Colonic mucosa (tissue), 4 donors: ENCODE measurements at regions not wholly inside any gene's neighbourhood (a gene's known extent, or its start where the extent isn't known, plus 50 kb on each side); places are given as distances from the start of the nearest gene placed in this dataset.

ENCODE experiments used
- DNase-seq: peaks from one replicate; pipeline ENCODE4 v3.0.0-alpha.2; 2020
- H3K27ac ChIP-seq: fragments of 200-600 bp; one replicate; pipeline ENCODE4 v1.8.0; 2021
- H3K27me3 ChIP-seq: fragments of 200-600 bp; one replicate; pipeline ENCODE4 v1.8.0; 2021
- H3K36me3 ChIP-seq: fragments of 200-600 bp; one replicate; pipeline ENCODE4 v1.8.0; 2021
- H3K4me1 ChIP-seq: fragments of 200-600 bp; one replicate; pipeline ENCODE4 v1.8.0; 2021; ENCODE audit warnings: mild to moderate bottlenecking
- H3K4me3 ChIP-seq: fragments of 200-600 bp; one replicate; pipeline ENCODE4 v1.8.0; 2021
- H3K9ac ChIP-seq, 2 donors: one replicate each; pipeline ENCODE4 v1.7.0; 2013; ENCODE audit warnings: control low read depth in 2 of 2, low read depth in 2 of 2, low read length in 2 of 2
- H3K9me3 ChIP-seq: fragments of 200-600 bp; one replicate; pipeline ENCODE4 v1.8.0; 2021
- CTCF ChIP-seq: fragments of 200-600 bp; IDR thresholded peaks from one replicate; pipeline ENCODE4 v1.8.0; 2022; ENCODE audit warnings: antibody characterized with exemption, mild to moderate bottlenecking
- intact Hi-C: fragments of 100-400 bp; cut with DNase I; formaldehyde crosslinking; loops from one replicate; pipeline ENCODE4 v1.14.1; 2022
- donor health status: healthy.
- donor health status: DM: no; HTN: no; CAD: no.
- donor health status: DM: no; HTN: no; CAD: no.

- DNase-seq, result no peak
- H3K4me3 ChIP-seq, result no peak overlapping the region
- no peak overlapping the region for H3K27ac ChIP-seq
- H3K9me3 ChIP-seq, result no peaks in the 10 kb centered on the region
- H3K9ac ChIP-seq, result no peak overlapping the region
- intact Hi-C loops, result no loop called here
- no peaks in the 10 kb centered on the region for H3K4me1 ChIP-seq
- TF ChIP-seq CTCF, result no peak
- no peaks in the 10 kb centered on the region for H3K27me3 ChIP-seq
- no peaks in the 10 kb centered on the region for H3K36me3 ChIP-seq
These were observed 1729.7 kb upstream of the WWC1 start for GRCh38 chr5:166561759-166562158.

- DNase-seq, result no peak
- no peak for TF ChIP-seq CTCF
- no peaks in the 10 kb centered on the region for H3K4me1 ChIP-seq
- H3K9me3 ChIP-seq, result no peaks in the 10 kb centered on the region
- intact Hi-C loops, result no loop called here
- H3K27ac ChIP-seq, result no peak overlapping the region
- H3K36me3 ChIP-seq, result no peaks in the 10 kb centered on the region
- no peak overlapping the region for H3K4me3 ChIP-seq
- no peak overlapping the region for H3K9ac ChIP-seq
- no peaks in the 10 kb centered on the region for H3K27me3 ChIP-seq
These were observed 1729.2 kb upstream of the WWC1 start for GRCh38 chr5:166562246-166562645.

GRCh38 chr5:166566725-166567124 lies 1724.7 kb upstream of the WWC1 start:
- no peaks in the 10 kb centered on the region for H3K9me3 ChIP-seq
- no peak overlapping the region for H3K9ac ChIP-seq
- no peaks in the 10 kb centered on the region for H3K36me3 ChIP-seq
- H3K4me1 ChIP-seq, result no peaks in the 10 kb centered on the region
- no peaks in the 10 kb centered on the region for H3K27me3 ChIP-seq
- no peak overlapping the region for H3K27ac ChIP-seq
- TF ChIP-seq CTCF, result no peak
- DNase-seq, result no peak
- intact Hi-C loops, result no loop called here
- H3K4me3 ChIP-seq, result no peak overlapping the region

- no peak overlapping the region for H3K4me3 ChIP-seq
- TF ChIP-seq CTCF, result no peak
These were observed 1720.6 kb upstream of the WWC1 start for GRCh38 chr5:166570865-166571264.

GRCh38 chr5:166571668-166572067 lies 1719.8 kb upstream of the WWC1 start:
- no peak overlapping the region for H3K4me3 ChIP-seq
- intact Hi-C loops, result no loop called here
- no peaks in the 10 kb centered on the region for H3K36me3 ChIP-seq
- DNase-seq, result no peak
- H3K27ac ChIP-seq, result no peak overlapping the region
- no peak overlapping the region for H3K9ac ChIP-seq
- H3K4me1 ChIP-seq, result no peaks in the 10 kb centered on the region
- no peaks in the 10 kb centered on the region for H3K9me3 ChIP-seq
- no peak for TF ChIP-seq CTCF
- no peaks in the 10 kb centered on the region for H3K27me3 ChIP-seq

More at GRCh38 chr5:166570865-166571264, 1720.6 kb upstream of the WWC1 start:
- no peak overlapping the region for H3K27ac ChIP-seq
- no peak overlapping the region for H3K9ac ChIP-seq
- no peak for DNase-seq
- H3K36me3 ChIP-seq, result no peaks in the 10 kb centered on the region
- no peaks in the 10 kb centered on the region for H3K27me3 ChIP-seq
- intact Hi-C loops, result no loop called here
- no peaks in the 10 kb centered on the region for H3K9me3 ChIP-seq
- H3K4me1 ChIP-seq, result no peaks in the 10 kb centered on the region

- no peak for DNase-seq
- H3K36me3 ChIP-seq, result no peaks in the 10 kb centered on the region
- no peak overlapping the region for H3K27ac ChIP-seq
- H3K4me3 ChIP-seq, result no peak overlapping the region
- no peaks in the 10 kb centered on the region for H3K4me1 ChIP-seq
- intact Hi-C loops, result no loop called here
- no peak overlapping the region for H3K9ac ChIP-seq
- no peaks in the 10 kb centered on the region for H3K27me3 ChIP-seq
- no peaks in the 10 kb centered on the region for H3K9me3 ChIP-seq
- TF ChIP-seq CTCF, result no peak
These were observed 1715.1 kb upstream of the WWC1 start for GRCh38 chr5:166576323-166576722.
